ENCODE measurements at regions not wholly inside any gene's neighbourhood (a gene's known extent, or its start where the extent isn't known, plus 50 kb on each side); places are given as distances from the start of the nearest gene placed in this dataset.

DNA sequence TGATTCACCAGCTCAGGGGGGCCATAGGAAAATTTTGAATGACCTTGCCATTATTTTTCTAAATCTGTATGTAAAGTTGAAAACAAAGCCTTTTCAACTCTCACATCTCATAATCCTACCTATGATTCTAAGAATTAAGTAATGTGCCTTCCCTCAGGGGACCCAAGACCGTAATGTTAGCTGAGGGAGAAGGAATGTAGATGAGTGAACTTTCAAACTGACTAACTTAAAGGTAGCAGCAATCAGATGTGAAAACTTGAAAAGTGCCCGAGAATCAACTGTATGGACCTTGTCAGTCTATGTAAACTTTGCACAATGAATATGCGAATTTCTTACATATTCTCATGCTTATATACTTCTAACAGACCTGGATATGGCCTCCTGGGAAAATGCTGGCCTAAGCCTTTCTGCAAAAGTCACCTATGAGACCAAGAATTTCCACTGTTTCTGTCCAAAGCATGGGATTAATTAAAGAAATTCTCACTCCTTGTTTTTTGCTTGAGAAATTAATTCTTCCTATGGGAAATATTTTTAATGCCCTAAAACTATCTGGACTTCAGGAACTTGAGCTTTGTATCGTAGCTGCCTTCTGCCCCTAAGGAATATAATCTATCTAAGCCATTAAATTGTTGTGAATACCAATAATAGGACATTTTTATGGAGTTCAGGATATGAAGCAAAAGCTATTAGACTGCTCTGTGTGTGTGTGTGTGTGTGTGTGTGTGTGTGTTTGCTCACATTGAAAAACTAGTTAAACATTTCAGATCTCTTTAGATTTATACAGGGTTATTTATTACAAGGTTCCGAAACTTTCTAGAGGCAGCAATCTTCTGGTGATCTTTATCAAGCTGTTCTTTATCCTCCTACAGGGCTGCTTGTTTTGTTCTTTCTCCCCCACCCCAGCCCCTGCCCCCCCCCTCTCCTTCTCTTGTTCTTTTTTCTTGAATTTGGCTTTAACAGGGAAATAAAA is 169.1 kb upstream of the CLINT1 start:
- intact Hi-C loops (cut with DNase I): no loop called here
- Histone ChIP-seq H3K27me3 (no peaks in the 10 kb centered on the region), H3K9me3 (no peaks in the 10 kb centered on the region), H3K4me1 (no peaks in the 10 kb centered on the region), H3K4me3 (no peak overlapping the region), H3K27ac (replicated peaks in 1 of 4) (no peak overlapping the region), H3K36me3 (no peaks in the 10 kb centered on the region)
- WGBS: 91% methylated on average over 5 of the region's 5 CpGs
- TF ChIP-seq POLR2AphosphoS5 (IDR thresholded peaks at IDR 0.05) (no peak), POLR2A (IDR thresholded peaks at IDR 0.05; ENCODE audit: low read depth) (no peak), EP300 (IDR thresholded peaks at IDR 0.05) (no peak)
- TF ChIP-seq, protein P1, sequence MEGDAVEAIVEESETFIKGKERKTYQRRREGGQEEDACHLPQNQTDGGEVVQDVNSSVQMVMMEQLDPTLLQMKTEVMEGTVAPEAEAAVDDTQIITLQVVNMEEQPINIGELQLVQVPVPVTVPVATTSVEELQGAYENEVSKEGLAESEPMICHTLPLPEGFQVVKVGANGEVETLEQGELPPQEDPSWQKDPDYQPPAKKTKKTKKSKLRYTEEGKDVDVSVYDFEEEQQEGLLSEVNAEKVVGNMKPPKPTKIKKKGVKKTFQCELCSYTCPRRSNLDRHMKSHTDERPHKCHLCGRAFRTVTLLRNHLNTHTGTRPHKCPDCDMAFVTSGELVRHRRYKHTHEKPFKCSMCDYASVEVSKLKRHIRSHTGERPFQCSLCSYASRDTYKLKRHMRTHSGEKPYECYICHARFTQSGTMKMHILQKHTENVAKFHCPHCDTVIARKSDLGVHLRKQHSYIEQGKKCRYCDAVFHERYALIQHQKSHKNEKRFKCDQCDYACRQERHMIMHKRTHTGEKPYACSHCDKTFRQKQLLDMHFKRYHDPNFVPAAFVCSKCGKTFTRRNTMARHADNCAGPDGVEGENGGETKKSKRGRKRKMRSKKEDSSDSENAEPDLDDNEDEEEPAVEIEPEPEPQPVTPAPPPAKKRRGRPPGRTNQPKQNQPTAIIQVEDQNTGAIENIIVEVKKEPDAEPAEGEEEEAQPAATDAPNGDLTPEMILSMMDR (IDR thresholded peaks at IDR 0.05): no peak
- DNase-seq (ENCODE audit: extremely low spot score): peak; percentile 42

DNA sequence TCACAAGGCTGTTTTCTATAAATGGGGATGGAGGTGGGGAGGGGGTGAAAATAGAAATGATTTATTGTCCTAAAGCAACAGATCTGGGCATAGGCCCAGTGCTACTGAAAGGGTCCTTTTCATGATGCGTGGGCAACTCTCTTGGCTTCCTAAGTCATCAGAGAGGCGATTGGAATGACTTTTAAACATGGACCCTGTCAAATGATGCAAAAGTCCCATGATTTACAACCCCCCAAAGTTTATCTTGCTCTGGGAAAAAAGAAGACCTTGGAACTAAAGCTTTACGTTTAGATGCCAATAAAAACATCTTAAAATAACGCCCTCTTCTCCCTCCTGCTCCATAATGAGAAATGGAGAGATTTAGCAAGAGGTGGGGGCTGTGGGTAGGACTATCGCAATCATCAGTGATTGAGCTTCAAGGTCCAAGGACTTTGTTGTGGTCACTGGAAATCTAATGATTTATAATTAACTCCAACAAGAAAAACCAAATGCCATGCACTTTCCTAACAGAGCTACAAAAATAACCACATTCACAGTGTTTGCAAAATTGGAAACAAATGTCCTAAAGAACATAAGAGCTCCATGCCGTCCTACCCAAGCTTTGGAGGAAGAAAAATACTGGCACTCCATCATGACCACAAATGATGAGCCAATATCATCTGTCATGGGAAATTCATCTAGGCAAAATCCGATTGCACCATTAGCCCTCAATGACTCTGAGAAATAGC is 167.5 kb upstream of the CLINT1 start:
- intact Hi-C loops (cut with DNase I): no loop called here
- TF ChIP-seq, protein P1 (IDR thresholded peaks at IDR 0.05): no peak
- no peak for TF ChIP-seq EP300 (IDR thresholded peaks at IDR 0.05)
- no peak for TF ChIP-seq POLR2AphosphoS5 (IDR thresholded peaks at IDR 0.05)
- no peak for TF ChIP-seq POLR2A (IDR thresholded peaks at IDR 0.05; ENCODE audit: low read depth)
- H3K4me1 ChIP-seq: no peaks in the 10 kb centered on the region
- no peaks in the 10 kb centered on the region for H3K27me3 ChIP-seq
- H3K4me3 ChIP-seq: no peak overlapping the region
- peak; percentile 45 for DNase-seq (ENCODE audit: extremely low spot score)
- 62% methylated on average over 7 of the region's 7 CpGs for WGBS
- H3K36me3 ChIP-seq: no peaks in the 10 kb centered on the region
- no peaks in the 10 kb centered on the region for H3K9me3 ChIP-seq
- H3K27ac ChIP-seq (replicated peaks in 1 of 4): no peak overlapping the region

DNA sequence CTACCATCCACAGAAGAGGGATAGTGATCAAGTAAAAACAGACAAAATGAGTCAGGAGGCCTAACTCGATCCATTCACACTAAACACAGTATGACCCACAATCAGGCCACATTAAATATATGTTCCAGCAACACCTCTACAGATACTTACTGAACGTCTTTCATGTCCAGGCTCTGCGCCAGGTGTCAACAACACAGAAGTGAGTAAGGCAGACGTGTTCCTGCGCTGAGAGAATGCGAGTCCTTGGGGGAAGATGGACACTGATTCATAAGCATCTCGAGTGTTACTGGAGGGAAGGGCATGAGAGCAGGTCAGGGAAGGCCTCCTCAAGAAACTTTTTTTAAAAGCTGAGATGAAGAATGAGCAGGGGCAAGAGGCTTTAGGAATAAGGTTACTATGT is 164.3 kb upstream of the CLINT1 start:
- intact Hi-C loops (cut with DNase I): no loop called here
- Histone ChIP-seq H3K4me3 (no peak overlapping the region), H3K36me3 (no peaks in the 10 kb centered on the region), H3K9me3 (no peaks in the 10 kb centered on the region), H3K4me1 (no peaks in the 10 kb centered on the region), H3K27ac (replicated peaks in 1 of 4) (no peak overlapping the region), H3K27me3 (no peaks in the 10 kb centered on the region)
- no peak for TF ChIP-seq POLR2AphosphoS5 (IDR thresholded peaks at IDR 0.05)
- no peak for TF ChIP-seq POLR2A (IDR thresholded peaks at IDR 0.05; ENCODE audit: low read depth)
- no peak for TF ChIP-seq EP300 (IDR thresholded peaks at IDR 0.05)
- 84% methylated on average over 7 of the region's 7 CpGs for WGBS
- DNase-seq (ENCODE audit: extremely low spot score): peak; percentile 60

DNA sequence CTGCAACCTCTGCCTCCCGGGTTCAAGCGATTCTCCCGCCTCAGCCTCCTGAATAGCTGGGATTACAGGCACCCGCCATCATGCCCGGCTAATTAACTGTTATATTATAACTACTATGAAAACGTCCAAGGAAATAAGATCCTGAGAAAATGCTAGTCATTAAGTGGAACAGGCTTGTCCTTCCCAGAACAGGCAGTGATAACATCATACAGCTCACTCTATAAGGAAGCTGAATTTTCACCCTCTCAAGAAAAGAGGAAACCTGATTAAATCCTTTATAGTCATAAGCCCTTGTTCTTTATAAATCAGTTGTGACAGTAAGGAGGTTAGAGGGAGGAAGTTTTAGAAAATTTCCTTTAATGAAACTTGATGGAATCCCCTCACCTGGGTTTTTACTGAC is 163.9 kb upstream of the CLINT1 start:
- H3K27me3 ChIP-seq: no peaks in the 10 kb centered on the region
- intact Hi-C loops (cut with DNase I): no loop called here
- DNase-seq (ENCODE audit: extremely low spot score): no peak
- H3K27ac ChIP-seq (replicated peaks in 1 of 4): no peak overlapping the region
- no peaks in the 10 kb centered on the region for H3K4me1 ChIP-seq
- TF ChIP-seq POLR2AphosphoS5 (IDR thresholded peaks at IDR 0.05): no peak
- TF ChIP-seq EP300 (IDR thresholded peaks at IDR 0.05): no peak
- no peak for TF ChIP-seq POLR2A (IDR thresholded peaks at IDR 0.05; ENCODE audit: low read depth)
- TF ChIP-seq, protein P1 (IDR thresholded peaks at IDR 0.05): no peak
- WGBS: 83% methylated on average over 6 of the region's 6 CpGs
- no peak overlapping the region for H3K4me3 ChIP-seq
- no peaks in the 10 kb centered on the region for H3K36me3 ChIP-seq
- no peaks in the 10 kb centered on the region for H3K9me3 ChIP-seq

DNA sequence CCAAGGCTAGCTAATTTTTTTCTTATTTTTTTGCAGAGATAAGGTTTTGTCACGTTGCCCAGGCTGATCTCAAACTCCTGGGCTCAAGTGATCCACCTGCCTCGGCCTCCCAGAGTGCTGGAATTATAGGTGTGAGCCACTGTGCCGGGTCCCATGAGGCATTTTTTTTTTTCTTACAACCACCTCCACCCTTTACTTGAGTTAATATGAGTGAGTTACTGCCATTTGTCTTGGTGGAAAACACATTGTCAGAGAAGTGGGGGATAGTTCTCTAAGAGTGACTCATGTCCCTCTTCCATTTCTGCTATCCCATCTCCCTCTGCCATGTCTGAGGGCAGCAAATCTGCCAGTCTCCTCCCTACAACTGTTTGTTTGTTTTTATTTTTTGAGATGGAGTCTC is 163.4 kb upstream of the CLINT1 start:
- 91% methylated on average over 3 of the region's 3 CpGs for WGBS
- Histone ChIP-seq H3K4me1 (no peaks in the 10 kb centered on the region), H3K36me3 (no peaks in the 10 kb centered on the region), H3K9me3 (no peaks in the 10 kb centered on the region), H3K27ac (replicated peaks in 1 of 4) (no peak overlapping the region), H3K27me3 (no peaks in the 10 kb centered on the region), H3K4me3 (no peak overlapping the region)
- DNase-seq (ENCODE audit: extremely low spot score): no peak
- intact Hi-C loops (cut with DNase I): no loop called here
- no peak for TF ChIP-seq POLR2A (IDR thresholded peaks at IDR 0.05; ENCODE audit: low read depth)
- no peak for TF ChIP-seq POLR2AphosphoS5 (IDR thresholded peaks at IDR 0.05)
- no peak for TF ChIP-seq EP300 (IDR thresholded peaks at IDR 0.05)
- TF ChIP-seq, protein P1 (IDR thresholded peaks at IDR 0.05): no peak

Measured in esophagus muscularis mucosa (tissue), 4 donors.